ENCODE measurements at regions not wholly inside any gene's neighbourhood (a gene's known extent, or its start where the extent isn't known, plus 50 kb on each side); places are given as distances from the start of the nearest gene placed in this dataset.

DNA sequence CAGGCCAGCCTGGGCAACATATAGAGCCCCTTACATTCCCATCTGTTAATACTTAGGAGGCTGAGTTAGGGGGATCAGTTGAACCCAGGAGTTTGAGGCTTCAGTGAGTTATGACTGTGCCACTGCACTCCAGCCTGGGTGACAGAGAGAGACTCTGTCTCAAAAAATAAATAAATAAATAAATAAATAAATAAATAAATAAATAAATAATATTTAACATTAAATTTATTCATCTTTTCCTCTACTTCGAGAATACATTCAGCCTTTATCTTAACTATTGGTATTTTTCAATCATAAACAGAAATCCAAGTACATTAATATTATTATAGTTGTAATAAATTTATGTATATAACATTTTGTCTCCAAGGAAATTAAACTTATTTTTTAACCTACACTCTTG lies 1227.7 kb upstream of the GJE1 start:
- DNase-seq (ENCODE audit: low read depth) = no peak

DNA sequence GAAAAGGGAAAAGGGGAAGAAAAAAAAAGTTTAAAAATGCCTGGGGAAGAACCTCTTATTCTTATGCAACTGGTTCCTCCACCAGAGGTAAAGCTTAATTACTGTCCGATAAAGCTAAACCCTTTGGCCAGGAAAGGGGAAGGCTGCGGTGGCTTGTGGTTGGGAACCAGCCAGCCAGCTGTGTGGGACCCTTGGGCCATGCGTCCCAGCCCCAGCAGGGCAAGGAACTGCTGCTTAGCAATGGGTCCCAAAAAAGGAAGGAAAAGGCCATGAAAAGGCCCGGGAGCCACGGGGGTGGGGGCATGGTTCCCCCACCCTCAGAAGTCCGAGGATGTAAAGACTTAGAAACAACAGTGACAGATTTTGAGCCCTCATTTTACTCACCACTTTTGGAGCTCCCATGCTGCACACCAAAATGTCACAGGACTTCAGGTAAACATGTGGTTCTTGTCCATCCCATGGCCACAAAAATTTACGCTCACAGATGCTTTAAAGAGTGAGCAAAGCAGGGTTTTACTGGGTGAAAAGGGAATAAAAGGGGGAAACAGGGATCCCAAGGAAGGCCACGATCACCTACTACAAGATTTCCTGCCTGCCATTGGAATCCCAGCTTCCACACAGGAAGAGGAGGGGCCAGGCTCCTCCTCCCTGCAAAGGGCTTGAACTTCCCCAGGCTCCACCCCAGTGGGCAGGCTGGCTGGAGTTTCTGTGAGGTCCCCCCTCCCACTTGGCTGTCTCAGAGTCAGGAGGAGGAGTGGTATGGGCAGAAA lies 1234.7 kb upstream of the GJE1 start:
- DNase-seq (ENCODE audit: low read depth) = no peak

DNA sequence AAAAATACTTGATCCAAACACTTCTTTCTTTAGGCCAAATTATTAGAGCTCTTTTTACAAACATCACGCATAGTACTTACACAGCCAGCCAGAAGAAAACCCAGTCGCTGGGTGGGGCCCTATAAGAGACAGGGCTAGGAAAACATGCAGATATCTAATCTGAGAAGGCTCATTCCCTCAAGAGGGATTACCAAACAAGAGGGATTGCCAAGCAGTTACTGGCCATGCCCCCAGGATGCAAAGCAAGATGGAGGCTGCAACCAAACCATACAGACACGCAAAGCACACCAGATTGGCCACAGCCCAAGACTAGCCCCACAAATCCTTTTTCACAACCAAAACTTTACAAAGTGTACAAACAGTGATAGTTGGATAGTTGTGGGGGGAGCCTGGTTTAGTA lies 1235.4 kb upstream of the GJE1 start:
- no peak for DNase-seq (ENCODE audit: low read depth)

DNA sequence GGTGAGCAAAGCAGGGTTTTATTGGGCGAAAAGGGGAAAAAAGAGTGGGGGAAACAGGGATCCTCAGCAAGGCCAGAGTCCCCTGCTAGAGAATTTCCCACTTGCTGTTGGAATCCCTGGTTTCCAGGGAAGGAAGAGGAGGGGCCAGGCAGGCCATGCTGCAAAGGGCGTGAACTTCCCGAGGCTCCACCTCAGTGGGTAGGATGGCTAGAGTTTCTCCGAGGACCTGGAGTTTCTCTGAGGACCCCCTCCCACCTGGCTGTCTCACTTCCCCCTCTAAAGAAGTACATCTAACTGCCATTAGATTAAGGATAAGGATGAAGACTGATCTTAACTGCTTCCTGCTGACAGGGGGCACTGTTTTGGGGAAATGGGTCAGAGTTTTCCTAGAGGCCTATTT lies 1239.3 kb upstream of the GJE1 start:
- no peak for DNase-seq (ENCODE audit: low read depth)

DNA sequence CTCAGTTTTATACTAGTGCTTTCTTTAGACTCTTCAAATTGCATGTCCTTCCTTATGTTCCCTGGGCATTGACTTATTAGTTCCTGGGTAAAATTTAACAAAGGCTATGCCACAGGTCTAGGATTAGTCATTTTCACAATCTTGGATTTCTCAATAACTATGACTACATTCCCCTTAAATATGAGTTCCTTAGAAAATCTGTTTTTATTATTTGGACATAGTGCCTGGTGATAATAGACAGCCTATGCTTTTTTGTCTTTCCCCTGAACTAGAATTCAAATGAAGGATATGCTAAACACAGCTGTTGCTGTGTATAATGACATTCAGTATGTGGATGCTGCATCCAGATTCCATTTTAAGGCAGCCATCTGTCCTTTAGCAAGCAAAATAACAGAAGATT lies 1252.8 kb upstream of the GJE1 start:
- DNase-seq (ENCODE audit: low read depth) = peak; percentile 37

DNA sequence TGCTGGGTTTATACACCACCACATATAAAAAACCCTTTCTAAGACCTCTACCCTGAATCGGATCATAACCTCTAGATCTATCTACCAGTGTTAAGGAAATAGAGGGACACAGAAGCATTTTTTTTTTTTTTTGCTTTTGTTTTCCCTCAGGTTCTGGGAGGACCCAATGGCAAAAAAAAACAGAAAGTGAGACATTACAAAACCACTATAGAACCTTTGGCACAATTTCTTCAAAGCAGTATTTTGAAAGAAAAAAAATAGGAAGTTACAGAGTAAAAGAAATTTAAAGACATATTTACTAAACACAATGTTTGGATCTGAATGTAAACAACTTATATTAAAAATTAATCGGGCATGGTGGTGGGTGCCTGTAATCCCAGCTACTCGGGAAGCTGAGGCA lies 1258.7 kb upstream of the GJE1 start:
- no peak for DNase-seq (ENCODE audit: low read depth)

DNA sequence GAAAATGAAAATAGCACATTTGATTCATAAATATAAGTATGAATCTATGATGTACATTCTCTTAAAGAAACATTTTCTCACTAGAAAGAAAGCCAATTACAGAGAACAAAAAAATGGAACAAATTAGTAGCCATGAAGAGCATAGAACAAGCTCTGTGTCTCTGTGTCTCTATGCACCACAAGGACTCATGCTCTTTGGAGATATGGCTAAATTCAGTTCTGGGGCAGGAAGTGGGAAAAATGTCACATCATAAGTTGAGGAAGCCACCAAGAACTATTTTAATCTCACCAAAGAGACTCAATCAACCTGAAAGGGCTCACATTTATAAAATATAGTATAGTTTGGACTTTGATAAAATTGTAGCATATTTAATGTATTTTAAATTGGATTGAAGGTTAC lies 1259.8 kb upstream of the GJE1 start:
- DNase-seq (ENCODE audit: low read depth) = no peak

DNA sequence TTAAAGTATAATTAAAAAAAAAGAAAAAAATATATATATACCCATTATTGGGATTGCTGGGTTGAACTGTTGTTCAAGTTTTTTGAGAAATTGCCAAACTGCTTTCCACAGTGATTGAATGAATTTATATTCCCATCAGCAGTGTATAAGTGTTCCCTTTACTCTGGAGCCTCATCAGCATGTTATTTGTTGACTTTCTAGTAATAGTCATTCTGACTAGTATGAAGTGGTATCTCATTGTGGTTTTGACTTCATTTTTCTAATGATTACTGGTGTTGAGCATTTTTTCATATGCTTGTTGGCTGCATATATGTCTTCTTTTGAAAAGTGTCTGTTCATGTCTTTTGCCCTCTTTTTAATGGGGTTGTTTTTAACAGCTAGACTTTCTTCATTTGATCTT lies 1260.8 kb upstream of the GJE1 start:
- DNase-seq (ENCODE audit: low read depth) = no peak

DNA sequence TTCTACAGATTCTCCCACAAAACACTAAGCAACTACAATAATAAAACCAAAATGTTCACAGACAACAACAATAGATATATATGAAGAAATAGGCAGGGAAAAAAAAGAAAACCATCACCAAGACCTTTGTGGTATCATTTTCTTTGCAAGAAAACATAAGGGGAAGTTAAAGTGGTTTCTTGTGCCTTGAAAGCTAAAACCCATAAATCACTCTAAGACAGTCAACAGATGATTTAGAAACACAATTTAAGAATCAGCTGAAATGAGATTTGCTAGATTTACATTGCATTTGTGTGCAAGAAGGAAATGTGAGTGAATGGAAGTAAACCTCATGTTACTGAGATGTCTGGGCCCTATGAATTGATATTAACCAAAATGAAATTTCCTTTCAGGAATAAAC lies 1265.4 kb upstream of the GJE1 start:
- no peak for DNase-seq (ENCODE audit: low read depth)

DNA sequence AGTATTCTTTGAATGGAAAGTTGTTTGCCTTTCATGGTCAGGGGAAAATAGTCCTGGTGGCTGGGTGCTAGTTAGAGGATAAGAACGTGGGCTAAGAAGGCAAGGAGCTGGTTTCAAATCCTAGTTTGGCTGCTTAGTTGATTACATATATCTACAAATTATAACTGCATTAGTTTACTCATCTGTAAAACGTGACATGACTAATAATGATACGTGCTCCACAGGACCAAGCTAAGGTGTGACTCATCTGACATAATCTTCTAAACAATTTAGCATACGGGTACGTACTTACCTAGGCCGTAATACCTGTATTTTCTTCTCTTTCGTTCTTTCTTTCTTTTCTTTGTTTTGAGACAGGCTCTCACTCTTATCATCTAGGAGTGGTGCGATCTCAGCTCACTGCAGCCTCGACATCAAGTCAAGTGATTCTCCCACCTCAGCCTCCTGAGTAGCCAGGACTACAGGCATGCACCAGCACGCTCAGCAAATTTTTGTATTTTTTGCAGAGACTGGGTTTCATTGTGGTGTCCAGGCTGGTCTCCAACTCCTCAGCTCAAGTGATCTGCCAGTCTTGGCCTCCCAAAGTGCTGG lies 1274.2 kb upstream of the GJE1 start:
- no peak for DNase-seq (ENCODE audit: low read depth)

DNA sequence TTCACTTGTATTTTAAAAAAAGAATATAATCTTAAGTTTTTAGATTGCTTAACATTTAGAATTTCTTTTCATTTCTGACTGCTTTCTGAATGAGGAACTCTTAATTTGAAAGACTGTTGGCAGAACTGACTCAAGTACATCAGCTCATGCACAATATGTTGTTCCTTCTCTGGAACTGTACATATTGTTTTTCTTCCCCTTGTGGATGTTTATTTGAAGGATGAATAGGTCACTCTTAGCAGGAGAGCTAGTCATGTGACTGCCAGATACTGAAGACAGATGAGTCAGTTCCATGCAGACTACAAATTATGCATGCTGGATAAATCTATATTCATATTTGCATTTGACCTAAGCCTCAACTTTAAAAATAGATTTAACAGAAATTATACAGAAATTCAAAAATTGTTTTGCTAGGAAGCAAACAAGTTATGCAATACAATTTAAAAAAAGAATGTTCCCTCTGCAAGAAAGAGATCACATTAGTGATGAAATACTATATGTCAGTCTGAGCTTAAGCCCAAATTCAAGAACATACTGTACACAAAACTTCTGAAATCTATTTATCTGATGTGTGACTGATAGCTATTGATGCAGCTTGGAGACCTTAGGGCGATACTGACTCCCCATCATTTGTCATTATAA lies 1274.9 kb upstream of the GJE1 start:
- DNase-seq (ENCODE audit: low read depth) = peak; percentile 74

DNA sequence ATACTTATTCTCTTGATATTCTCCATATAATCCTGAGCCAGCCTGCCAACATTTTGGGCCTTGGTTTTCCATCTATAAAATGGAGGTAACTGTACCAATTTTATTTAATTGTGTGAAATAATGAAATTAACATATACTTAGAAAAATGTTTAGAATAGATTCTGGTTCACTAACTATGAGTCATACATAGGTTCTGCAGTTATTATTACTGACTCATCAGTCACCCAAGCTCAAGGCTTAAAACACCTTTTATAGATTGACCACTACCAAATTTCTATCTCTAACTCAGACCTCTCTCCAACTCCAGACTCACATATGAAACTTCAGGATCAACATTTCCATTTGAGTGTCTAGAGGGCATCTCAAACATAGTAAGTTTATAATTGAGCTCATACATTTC lies 1277.2 kb upstream of the GJE1 start:
- DNase-seq (ENCODE audit: low read depth) = no peak

DNA sequence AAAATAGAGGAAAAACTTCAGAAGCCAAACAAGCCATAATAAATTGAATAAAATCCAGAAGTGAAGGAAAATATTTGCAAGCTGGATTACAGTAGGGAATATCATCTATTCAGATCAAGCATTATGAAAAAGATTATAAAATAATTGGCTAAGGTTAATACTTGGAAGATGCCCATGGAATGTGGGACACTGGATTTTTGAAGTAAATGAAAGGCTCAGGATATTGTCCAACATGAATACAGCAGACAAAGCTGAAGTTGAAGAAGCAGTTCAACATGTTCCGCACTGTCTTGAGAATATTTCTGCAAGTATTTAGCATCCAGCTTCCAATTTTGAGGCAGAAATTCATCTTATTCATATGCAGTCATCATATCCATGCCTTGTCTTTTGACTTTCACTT lies 1278.4 kb upstream of the GJE1 start:
- no peak for DNase-seq (ENCODE audit: low read depth)

DNA sequence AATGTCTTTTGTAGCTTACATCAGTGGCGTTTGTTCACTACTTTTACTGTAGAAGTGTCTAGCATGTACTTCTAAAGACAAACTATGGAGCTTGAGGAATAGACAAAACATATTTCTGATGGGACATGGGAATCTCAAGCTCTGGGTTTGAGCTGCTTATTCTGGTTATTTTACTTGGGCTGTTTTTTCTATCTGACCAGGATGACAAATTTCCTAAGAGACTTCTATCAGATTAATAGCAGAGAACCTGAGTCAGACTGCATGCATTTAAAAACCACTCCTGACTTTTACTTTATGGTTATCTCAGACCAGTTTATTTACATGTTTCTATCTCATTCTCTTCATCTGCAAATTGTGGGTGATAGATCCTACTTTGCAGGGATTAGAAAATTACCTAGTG lies 1282.3 kb upstream of the GJE1 start:
- DNase-seq (ENCODE audit: low read depth) = no peak

DNA sequence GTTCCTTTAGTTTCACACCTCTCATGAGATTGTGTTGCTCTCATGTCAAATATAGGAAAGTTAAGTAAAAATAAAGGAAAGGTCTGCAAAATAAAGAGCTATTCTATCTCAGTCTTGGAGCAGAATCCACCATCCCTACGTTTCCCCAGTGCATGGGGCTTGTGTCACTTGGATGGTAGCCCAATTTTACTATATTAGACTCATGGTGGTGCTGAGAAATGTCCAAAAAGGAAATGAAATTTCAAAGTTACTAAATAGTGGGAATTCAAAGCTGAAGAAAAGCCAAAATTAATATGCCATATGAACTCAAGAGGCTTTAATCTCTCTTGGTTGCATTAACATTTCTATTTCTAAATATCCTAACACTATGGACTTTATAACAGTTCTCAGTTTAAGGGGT lies 1283.3 kb upstream of the GJE1 start:
- no peak for DNase-seq (ENCODE audit: low read depth)

DNA sequence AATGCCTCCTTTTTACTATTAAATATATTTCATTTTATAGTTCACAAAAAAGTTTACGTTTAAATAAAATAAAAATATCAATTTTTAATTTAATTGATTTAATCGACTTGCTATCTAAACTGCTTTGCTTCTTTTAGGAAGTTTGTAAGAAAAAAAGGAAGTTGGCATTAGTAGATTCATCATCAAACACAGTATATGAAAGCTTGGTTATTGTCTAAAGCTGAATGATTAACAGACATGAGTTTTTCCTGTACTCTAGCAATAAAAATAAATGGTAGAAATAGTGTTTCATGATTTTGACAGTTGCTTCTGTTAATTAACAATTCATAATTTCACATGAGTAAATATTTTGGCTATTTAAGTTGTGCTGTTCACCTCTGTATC lies 1285.5 kb upstream of the GJE1 start:
- no peak for DNase-seq (ENCODE audit: low read depth)

DNA sequence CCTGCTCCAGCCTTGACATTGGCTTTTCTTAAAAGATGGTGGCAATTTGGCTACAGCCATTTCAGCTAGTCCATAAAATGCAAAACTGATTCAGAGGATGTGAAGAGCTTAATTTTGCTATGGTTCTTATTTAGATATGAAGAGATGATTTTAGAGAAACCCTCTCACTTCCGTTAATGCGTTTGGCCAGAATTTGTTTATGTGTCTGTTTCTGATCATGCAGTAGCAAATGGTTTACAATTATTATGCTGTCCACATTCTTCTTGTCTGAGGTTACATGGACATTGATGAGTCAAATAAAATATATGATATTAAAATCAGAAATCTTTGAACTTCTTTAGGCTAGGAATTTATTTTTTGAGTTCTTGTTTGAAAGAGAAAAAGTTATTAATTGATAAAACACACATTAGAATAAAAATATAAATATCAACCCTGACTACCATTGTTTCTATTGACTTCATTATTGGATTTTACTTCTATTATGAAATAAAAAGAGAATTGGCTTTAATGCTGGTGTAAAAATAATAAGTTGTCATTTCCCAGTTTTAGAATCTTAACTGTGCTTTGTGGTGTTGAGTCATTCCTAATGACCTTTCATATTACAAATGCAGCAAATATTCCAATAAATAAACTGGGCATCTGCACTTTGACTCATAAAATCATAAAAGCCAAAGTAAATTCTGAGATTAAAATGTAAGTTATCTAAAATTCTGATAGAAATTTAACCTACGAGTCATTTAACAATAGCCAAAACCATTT lies 1286.0 kb upstream of the GJE1 start:
- peak; percentile 50 for DNase-seq (ENCODE audit: low read depth)

DNA sequence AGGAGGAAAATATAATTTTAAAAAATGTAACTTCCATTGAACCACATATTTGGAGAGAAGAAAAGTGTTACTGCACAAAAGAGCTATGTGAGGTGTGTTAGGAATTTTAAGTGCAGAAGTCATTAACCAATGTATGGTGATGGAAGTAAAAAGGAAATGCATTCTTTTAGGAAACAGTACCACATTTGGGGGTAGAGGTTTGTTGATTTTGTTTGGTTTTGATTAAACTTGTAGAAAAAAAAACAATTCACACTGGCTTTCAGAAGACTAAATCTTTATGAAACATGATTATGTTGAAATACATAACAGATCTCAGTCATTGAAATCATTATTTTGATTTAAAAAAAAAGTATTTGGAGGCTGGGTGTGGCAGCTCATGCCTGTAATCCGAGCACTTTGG lies 1287.0 kb upstream of the GJE1 start:
- no peak for DNase-seq (ENCODE audit: low read depth)

DNA sequence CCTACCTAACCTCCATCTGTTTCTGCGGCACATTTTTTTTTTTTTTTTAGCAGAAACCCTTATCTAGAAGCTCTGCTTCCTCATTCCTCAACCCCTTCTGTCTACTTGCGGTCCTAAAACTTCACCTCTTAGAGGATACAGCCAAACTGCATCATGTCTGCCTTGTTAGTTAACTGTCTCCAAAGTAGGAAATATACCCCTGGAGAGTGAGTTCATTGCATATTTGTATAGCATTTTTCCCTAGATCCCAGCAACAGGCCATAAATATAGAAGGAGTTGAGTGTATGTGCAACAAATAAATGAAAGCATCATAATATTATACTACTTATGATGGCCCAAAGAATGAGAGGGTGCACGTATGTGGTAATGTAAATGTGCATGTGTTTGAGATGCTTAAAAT lies 1288.6 kb upstream of the GJE1 start:
- DNase-seq (ENCODE audit: low read depth) = no peak

DNA sequence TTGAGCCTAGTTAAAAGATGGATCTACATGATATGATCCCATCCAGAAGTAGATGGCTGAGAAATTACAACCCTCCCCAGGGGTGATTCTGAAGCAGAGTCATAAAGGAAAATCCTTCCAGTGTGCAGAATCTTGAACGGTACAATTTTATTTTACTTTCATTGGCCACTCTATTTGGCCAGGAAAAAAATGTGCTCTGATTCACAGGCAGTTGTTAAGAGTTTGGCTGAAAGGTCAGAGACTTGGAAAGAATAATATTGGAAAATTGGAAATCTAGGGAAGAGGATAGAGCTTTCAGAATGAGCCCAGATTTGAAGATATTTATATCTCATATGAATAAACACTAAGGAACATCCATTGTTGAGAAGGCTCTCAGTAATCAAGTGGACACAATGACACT lies 1299.3 kb upstream of the GJE1 start:
- no peak for DNase-seq (ENCODE audit: low read depth)

DNA sequence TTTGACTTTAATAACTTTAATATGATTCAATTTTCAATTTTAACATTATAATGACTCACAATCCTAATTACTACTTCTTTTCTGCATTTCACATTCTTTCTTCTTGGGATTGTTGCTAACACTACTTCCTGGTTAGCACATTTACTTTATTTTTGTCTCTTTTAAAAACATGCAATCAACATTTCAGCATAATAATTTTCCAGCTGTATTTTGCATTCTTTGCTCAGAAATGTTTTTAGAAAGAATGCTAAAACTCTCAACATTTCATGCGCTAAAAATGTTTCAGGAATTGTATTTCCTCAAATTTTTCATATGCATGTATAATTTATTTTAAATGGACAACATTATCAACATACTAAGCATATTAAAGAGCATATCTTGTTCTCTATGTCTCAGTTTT lies 1302.1 kb upstream of the GJE1 start:
- DNase-seq (ENCODE audit: low read depth) = no peak

DNA sequence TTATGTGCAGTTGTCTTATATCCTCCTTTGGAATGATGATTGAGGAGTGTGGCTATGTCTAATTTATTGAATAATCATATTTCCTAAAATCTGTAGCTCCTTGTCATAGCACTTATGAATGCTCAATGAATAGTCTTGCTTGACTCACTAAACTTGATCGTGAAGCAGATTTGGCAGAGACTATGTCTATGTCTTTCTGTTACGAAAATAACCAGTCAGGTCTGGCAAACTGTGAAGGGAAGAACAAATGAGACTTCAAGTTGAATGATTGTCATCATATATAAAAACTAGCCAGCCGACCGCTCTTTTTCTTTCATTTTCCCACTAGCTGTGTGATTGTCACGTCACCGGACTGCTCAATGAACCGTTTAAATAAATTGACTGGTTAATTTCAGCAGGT lies 1303.9 kb upstream of the GJE1 start:
- no peak for DNase-seq (ENCODE audit: low read depth)

DNA sequence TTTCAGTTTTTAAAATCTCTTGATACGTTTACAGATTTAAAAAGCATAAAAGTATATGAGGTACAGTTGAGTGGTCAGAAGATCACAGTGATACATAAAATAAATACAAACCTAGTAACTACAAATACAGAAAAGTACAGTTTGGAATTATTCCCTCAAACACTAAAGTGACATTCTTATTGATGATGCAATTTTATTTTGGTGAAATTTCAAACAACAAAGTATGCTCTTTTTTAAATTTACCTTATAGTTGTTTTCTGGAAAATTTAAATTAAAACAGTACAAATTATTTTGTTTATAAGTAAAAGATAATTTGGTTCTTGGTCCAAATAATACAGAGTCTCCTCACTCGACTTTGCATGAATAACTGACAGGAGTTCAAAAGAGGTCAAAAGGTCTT lies 1305.1 kb upstream of the GJE1 start:
- no peak for DNase-seq (ENCODE audit: low read depth)
